Breast epithelium (tissue), 4 donors: ENCODE measurements at regions not wholly inside any gene's neighbourhood (a gene's known extent, or its start where the extent isn't known, plus 50 kb on each side); places are given as distances from the start of the nearest gene placed in this dataset.

Experiments used
- DNase-seq, 2 donors: peaks; one replicate each; pipeline ENCODE4 v3.0.0-alpha.2; 2019; ENCODE audit warnings: low spot score in 2 of 2
- H3K27ac ChIP-seq, 2 donors: fragments of 200-600 bp; sonication (generic) in 1 of 2; one replicate each; pipeline ENCODE4 v1.5.1; 2016 to 2019; ENCODE audit warnings: mild to moderate bottlenecking in 1 of 2
- H3K27me3 ChIP-seq, 2 donors: fragments of 200-600 bp; sonication (generic) in 1 of 2; one replicate each; pipeline versions ENCODE4 v1.5.1 to v1.6.0; 2017 to 2019; ENCODE audit warnings: control low read depth in 1 of 2, mild to moderate bottlenecking in 1 of 2
- H3K36me3 ChIP-seq: fragments of 200-600 bp; one replicate; pipeline ENCODE4 v1.5.1; 2019
- H3K4me1 ChIP-seq, 2 donors: fragments of 200-600 bp; sonication (generic); one replicate each; pipeline ENCODE4 v1.5.1; 2016 to 2019; ENCODE audit warnings: control low read depth in 1 of 2
- H3K4me3 ChIP-seq, 3 donors: fragments of 200-600 bp; sonication (generic); 1 replicate in 2 of 3; 2 replicates in 1 of 3; pipeline ENCODE4 v1.5.1; 2016 to 2019; ENCODE audit warnings: mild to moderate bottlenecking in 3 of 3, moderate library complexity in 2 of 3
- H3K9me3 ChIP-seq, 2 donors: fragments of 200-600 bp; sonication (generic) in 1 of 2; one replicate each; pipeline ENCODE4 v1.5.1; 2016 to 2019; ENCODE audit warnings: control low read depth in 1 of 2
- POLR2A ChIP-seq: fragments of 450-650 bp; IDR thresholded peaks from one replicate; pipeline ENCODE4 v1.6.1; 2016; ENCODE audit warnings: antibody characterized with exemption, mild to moderate bottlenecking, moderate library complexity
- POLR2AphosphoS5 ChIP-seq, 3 donors: sonication (generic); formaldehyde crosslinking; IDR thresholded peaks; one replicate each; pipeline ENCODE4 v1.6.1; 2017; ENCODE audit warnings: antibody characterized with exemption in 3 of 3
- intact Hi-C: fragments of 100-400 bp; cut with DNase I; formaldehyde crosslinking; loops from one replicate; pipeline ENCODE4 v1.15.1; 2023; ENCODE audit warnings: low total_unique reads
- TF ChIP-seq, protein P1 (sequence below), 3 donors: fragments of 450-650 bp; IDR thresholded peaks; one replicate each; pipeline ENCODE4 v1.5.1; 2016 to 2017; ENCODE audit warnings: antibody characterized with exemption in 3 of 3, mild to moderate bottlenecking in 3 of 3, moderate library complexity in 3 of 3

DNA sequence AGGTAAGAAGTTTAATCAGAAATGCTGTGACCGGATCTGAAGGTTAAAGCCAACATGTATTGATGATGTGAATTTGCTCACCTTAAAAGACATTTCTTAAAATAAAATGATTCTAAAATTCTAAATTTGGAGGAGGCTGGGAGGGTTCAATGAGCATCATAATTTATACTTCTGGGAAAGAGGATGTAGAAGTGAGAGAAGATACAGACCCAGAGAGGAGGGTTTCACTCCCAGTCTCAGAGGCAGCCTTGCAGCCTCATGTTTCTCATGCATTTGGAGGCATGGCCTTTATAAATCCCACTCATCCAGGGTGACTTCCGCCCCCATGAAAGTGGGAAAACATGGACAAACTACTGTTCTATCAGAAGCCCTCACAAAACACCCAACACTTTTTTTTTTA is 305.6 kb upstream of the PITRM1 start:
- intact Hi-C loops, result no loop called here
- no peak for DNase-seq
- Histone ChIP-seq H3K4me1 (peaks cover 0 to 8% of the 10 kb centered on the region in 2 donors), H3K27me3 (no peaks in the 10 kb centered on the region), H3K4me3 (no peak overlapping the region), H3K36me3 (no peaks in the 10 kb centered on the region), H3K9me3 (no peaks in the 10 kb centered on the region), H3K27ac (peak overlapping the region in 1 of 2 donors; percentile 26)
- TF ChIP-seq, protein P1, sequence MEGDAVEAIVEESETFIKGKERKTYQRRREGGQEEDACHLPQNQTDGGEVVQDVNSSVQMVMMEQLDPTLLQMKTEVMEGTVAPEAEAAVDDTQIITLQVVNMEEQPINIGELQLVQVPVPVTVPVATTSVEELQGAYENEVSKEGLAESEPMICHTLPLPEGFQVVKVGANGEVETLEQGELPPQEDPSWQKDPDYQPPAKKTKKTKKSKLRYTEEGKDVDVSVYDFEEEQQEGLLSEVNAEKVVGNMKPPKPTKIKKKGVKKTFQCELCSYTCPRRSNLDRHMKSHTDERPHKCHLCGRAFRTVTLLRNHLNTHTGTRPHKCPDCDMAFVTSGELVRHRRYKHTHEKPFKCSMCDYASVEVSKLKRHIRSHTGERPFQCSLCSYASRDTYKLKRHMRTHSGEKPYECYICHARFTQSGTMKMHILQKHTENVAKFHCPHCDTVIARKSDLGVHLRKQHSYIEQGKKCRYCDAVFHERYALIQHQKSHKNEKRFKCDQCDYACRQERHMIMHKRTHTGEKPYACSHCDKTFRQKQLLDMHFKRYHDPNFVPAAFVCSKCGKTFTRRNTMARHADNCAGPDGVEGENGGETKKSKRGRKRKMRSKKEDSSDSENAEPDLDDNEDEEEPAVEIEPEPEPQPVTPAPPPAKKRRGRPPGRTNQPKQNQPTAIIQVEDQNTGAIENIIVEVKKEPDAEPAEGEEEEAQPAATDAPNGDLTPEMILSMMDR (IDR thresholded peaks at IDR 0.05), result no peak
- no peak for TF ChIP-seq POLR2AphosphoS5 (IDR thresholded peaks at IDR 0.05)
- no peak for TF ChIP-seq POLR2A

DNA sequence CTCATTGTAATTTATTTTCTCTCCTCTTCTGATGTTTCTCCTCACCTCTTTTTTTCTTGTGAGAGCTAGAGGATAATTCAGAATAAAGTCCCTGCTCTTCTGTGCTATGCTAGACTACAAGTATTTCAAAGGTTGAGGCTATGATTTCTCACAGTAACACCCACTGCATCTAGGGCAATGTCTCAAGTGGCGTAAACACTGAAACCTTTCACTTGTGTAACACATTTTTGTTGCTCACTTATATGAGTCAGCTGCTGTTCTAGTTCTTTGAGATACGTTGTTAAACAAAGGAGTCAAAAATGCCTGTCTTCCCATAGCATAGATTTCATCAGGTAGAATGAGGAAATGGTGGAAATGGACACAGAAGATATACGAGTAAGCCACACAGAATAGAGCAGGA is 305.1 kb upstream of the PITRM1 start:
- no peak for DNase-seq
- H3K4me3 ChIP-seq, result no peak overlapping the region
- H3K27me3 ChIP-seq, result no peaks in the 10 kb centered on the region
- H3K36me3 ChIP-seq, result no peaks in the 10 kb centered on the region
- TF ChIP-seq POLR2AphosphoS5 (IDR thresholded peaks at IDR 0.05) (no peak), POLR2A (no peak)
- TF ChIP-seq, protein P1 (IDR thresholded peaks at IDR 0.05), result no peak
- intact Hi-C loops, result no loop called here
- H3K4me1 ChIP-seq, result peaks cover 0 to 6% of the 10 kb centered on the region in 2 donors
- peak overlapping the region in 1 of 2 donors; percentile 26 for H3K27ac ChIP-seq
- H3K9me3 ChIP-seq, result no peaks in the 10 kb centered on the region

DNA sequence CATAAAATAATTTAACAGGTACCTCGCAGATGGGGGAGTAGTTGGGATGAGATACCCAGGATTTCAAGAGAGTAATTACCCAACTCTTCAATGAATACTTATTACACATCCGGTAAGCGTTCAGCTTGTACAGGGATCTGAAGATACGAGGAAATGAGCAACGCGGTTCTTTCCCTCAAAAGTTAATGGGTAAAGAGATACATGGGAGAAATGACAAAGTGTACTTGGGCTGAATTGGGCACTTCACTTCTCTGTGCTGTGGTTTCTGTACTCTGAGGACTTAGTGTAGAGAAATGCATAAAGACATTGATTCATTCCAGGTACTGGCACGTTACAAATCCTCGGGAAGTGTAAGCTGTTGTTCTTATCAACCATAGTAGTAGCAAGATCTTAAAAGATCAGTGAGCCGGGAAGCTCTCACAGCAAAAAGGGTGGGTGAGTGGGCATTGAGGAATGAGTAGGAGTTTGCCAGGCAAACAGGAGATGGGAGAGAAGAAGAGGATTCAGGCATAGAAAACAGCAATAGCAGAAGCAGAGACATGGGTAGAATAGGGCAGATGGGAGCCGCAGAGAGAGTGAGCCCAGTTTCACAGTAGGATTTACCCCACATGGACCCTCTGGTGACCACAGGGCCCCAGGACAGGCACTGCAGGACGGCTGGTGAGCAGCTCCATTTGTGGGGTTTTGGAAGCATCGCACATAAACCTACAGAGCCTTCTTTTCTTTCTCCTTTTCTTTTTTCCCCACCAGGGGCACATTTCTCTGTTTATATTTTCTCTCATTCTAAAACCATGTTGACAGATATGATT is 304.3 kb upstream of the PITRM1 start:
- H3K27me3 ChIP-seq, result no peaks in the 10 kb centered on the region
- intact Hi-C loops, result no loop called here
- no peak overlapping the region for H3K4me3 ChIP-seq
- no peak overlapping the region for H3K27ac ChIP-seq
- peaks cover 0 to 3% of the 10 kb centered on the region in 2 donors for H3K4me1 ChIP-seq
- DNase-seq, result no peak
- TF ChIP-seq POLR2A (no peak), POLR2AphosphoS5 (IDR thresholded peaks at IDR 0.05) (no peak)
- TF ChIP-seq, protein P1 (IDR thresholded peaks at IDR 0.05), result no peak
- H3K9me3 ChIP-seq, result no peaks in the 10 kb centered on the region
- H3K36me3 ChIP-seq, result no peaks in the 10 kb centered on the region

DNA sequence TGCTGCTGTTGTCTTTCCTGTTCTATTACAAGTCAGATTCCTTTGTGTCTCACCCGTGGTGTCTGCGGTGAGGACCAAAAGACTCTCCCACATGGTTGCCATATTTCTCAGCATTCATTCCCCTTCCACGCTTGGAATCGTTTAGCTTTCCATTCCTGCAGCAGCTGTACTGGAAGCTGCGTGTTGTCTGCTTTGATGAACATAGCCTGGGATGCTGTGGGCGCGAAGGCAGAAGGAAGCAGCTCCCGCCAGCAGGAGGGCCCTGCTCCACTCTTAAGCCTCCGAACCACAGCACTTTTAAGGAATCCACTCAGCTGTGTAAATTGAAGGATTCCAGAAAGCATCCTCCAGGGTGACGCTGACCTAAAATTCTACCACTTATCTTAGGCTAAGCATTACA is 303.6 kb upstream of the PITRM1 start:
- DNase-seq, result no peak
- no peak overlapping the region for H3K27ac ChIP-seq

DNA sequence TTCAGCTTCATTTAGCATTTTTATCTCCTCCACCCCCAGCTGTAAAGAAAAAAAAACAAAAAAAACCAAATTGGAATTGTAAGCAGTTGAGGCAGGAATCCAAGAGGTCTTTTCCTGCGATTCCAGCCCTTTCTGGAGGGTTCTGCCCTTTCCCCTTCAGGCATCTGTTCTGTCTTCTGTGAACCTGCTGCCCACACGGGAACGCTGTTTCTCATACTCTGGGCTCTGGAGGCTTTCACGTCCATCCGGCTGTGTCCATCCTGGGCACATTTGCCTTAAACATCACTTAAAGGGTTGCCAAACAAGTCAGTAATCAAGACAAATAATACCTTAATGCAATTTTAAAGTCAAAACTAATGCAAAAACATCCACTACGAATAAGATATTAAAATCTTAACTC is 302.8 kb upstream of the PITRM1 start:
- Histone ChIP-seq H3K36me3 (no peaks in the 10 kb centered on the region), H3K4me3 (no peak overlapping the region), H3K27me3 (no peaks in the 10 kb centered on the region), H3K4me1 (peaks cover 0 to 9% of the 10 kb centered on the region in 2 donors), H3K9me3 (no peaks in the 10 kb centered on the region), H3K27ac (peak overlapping the region in 1 of 2 donors; percentile 91)
- no peak for DNase-seq
- TF ChIP-seq POLR2A, result no peak
- TF ChIP-seq, protein P1 (IDR thresholded peaks at IDR 0.05), result no peak
- no peak for TF ChIP-seq POLR2AphosphoS5 (IDR thresholded peaks at IDR 0.05)
- intact Hi-C loops, result no loop called here

More for the DNA sequence above, 303.6 kb upstream of the PITRM1 start:
- no peak overlapping the region for H3K4me3 ChIP-seq
- no peaks in the 10 kb centered on the region for H3K9me3 ChIP-seq
- no peaks in the 10 kb centered on the region for H3K36me3 ChIP-seq
- intact Hi-C loops, result no loop called here
- no peaks in the 10 kb centered on the region for H3K27me3 ChIP-seq
- no peak for TF ChIP-seq POLR2A
- TF ChIP-seq POLR2AphosphoS5 (IDR thresholded peaks at IDR 0.05), result no peak
- TF ChIP-seq, protein P1 (IDR thresholded peaks at IDR 0.05), result no peak
- peaks cover 0 to 9% of the 10 kb centered on the region in 2 donors for H3K4me1 ChIP-seq
